ENCODE measurements at regions not wholly inside any gene's neighbourhood (a gene's known extent, or its start where the extent isn't known, plus 50 kb on each side); places are given as distances from the start of the nearest gene placed in this dataset.

DNA sequence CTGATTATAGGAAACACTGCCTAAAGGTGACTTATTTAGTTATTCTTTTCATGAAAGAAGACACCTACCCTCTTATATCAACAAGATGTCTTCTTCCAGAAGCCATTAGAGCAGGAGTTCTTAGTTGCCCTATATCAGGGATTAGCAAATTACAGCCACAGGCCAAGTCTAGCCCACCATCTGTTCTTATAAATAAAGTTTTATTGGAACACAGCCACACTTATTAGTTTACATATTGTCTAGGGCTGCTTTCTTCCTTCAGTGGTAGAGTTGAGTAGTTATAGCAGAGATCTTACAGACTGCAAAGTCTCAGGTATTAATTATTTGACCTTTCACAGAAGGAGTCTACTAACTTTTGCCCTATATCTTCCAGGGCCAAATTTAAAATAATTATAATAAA is 157.2 kb upstream of the NOCT start:
- DNase-seq (ENCODE audit: low spot score) = no peak

DNA sequence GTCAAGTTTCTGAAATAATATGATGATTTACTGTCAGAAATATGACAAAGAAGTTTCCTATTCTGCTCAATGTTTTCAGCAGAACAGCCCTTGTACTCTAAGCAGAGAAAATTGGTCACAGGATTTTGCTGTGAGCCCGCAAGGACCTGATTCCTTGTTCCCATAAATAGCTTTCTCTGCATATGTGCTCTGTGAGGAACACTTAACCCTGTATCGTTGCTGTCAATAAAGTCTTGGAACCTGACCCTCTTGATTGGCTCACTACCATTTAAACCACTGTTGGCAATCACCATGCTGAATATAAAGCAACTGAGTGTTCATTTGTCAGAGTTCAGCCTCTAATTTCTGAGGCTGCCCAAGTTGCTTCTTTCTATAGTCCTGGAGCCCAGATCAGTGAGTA is 158.2 kb upstream of the NOCT start:
- no peak for DNase-seq (ENCODE audit: low spot score)

DNA sequence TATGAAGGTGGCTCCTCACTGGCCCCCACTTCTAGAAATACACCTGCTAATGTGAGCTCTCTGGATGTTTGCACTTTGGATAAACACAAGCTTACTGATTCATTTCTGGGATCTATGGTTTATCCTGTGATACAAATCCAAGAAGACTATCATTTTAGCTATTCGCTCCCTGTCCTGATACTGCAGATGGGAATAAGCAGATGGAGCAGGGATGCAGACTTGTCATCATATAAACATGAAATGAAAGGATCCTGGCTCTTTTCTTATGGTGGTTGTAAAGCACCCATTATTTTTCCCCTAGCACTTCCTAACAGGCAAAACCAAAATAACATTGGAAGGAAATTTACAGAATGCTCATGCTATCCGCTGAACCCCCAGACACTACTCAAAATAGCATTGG is 162.9 kb upstream of the NOCT start:
- DNase-seq (ENCODE audit: low spot score) = no peak

DNA sequence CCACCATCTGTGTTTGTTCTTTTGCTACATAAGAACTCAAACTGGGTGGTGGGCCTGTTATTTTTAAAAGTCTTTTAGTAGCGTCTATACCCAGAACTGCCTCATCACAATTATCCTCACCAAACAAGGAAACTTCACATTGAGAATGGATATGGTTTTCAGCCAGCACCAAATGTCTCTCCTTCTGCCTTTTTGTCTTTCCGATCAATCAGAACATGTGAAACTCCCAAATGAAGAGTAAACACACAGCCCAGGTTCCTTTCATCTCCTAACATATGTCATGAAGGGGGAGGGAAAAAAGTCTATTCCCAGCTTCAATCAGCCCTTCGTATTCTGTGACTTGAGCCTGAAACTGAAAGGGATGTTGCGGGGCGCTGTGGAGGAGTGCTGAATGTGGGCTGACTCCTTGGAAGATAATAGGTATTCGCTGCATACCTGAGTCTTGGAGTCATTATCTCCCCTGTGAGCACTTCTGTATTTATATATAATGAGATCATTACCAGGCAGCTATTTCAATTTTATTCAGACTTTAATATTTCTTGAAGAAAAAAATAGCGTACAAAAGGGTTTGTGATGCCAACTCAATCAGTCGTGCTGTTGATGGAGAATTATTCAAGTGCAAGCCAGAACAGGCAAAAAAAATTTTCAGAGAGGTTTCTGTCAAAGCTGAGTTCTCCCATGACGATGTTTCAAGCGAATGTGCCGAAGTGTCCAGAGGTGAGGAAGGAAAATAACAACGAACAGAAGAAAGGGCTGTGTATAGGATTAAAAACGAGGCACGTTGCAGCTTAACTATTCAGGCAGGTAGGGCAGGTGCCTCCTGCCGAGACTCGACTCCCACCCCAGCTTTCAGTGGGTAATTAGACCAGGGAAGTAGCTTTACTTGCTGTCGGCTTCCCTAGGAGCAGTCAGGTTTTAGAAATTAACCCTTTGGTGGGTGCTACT is 163.9 kb upstream of the NOCT start:
- DNase-seq (ENCODE audit: low spot score) = no peak

DNA sequence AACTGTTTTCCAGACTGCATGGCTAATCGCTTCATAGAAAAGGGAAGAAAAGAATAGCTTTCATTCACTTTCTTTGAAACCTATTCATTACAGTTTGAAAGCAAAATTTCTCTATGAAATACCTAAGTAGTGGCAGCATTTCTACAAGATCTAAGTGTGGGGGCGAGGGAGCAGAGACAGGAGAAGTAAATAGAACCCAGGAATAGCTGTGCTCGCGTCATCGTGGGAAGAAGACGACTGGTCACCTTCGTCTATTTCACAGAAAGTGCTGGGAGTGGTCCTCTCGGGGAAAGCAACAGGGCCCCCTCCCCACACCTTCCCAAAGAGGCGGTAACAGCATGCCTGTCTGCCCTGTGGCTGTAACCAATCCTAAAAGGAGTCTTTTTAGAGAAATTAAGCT is 169.9 kb upstream of the NOCT start:
- no peak for DNase-seq (ENCODE audit: low spot score)

DNA sequence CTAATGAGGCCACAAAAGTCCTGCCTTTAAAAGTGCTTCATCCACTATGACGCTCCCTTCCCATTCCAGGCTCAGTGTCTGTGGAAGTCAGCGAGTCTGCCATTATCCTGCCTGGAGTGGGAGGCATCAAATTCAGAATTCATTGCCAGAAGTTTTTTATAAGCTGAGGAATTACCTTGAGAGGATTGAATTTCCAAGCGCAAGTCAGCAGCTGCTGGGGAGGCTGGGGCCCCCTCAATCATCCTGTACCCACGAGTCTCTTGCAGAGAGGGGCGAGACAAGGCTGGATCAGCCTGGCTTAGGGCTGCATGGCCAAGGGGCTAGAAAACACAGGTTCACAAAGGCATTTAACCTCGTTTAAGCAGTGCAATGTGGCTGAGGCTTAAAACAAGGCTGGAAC is 170.5 kb upstream of the NOCT start:
- no peak for DNase-seq (ENCODE audit: low spot score)

DNA sequence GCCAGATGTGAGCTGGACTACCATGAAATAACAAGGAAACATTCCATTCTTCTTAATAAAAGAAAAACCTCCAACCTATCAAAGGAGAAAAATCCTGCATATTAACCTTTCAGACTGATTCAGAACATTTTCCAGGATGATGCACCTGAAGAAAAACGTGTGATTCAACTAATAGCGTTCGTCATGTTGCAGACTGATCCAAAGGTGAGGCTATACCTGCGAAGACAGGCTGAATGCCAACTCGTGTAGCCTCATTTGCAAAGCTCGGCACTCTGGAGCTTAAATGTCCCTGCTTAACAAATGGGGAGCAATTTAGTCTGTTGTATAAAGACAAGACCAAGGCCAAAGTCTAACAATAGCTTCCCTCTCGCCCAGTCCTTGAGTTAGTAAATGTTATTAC is 172.0 kb upstream of the NOCT start:
- no peak for DNase-seq (ENCODE audit: low spot score)

DNA sequence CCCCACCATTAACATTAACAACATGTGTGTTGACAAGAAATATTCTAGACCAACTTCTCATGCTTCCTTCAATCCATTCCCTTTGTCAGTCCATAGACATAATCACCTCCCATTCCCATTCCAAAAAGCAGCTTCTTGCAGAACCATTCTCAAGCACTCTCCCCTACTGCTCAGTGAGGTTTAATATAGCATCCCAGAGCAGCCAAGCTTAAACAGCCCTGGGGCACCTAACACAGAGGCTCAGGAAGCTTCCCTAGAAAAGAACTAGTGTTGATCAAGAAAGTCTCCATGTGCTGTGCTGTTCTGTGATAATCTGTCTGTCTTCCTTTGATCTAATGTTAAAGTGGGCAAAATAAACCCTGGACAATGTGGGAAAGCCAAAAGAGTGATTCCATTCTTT is 174.2 kb upstream of the NOCT start:
- no peak for DNase-seq (ENCODE audit: low spot score)

DNA sequence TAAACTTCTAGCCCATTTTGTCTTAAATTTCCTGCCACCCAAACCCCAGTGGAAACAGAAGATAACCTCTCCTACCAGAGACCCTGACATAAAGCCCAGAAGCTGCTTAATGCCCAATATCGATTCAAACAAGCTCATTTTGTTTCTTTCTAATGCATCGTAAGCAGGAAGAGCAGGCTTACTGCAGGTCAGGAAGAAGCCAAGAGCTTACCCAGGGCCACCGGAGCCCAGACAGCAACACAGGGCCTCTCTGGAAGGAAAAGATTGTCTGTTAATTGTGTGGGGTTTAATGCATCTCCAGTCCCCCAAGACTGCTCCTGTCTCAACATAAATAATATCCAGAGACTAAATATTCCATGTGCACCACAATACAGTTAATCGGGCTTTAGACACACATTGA is 177.3 kb upstream of the NOCT start:
- DNase-seq (ENCODE audit: low spot score) = no peak

DNA sequence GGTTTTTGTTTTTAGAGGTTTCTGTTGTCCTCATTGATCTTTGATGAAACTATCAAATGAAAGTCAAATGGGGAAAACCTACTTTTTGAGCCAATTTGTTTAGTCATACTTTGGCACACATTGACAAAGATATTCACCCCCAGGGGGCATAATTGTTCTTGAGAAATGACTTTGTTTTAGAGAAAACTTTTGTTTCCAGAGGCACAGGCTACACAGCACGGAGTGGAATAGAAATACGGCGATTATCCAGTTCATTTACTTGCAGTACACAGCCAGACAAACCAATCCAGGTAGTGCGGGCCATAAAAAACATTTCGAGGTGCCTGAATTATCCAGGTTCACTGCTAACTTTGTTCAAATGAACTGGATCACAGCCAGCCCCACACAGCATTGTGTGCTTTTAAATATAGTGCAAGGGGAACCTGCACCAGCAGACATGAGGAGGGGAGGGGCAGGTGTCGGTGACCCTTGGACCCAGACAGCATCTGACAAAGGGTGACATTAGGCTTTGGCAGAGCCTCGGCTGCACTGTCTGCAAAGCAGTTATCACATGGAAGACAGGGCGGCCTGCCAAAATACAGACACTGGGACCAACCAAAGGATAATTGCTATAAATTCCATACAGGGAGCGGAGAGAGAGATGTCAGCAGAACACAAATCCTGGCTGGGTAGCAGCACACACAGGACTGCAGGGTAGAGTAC is 179.6 kb upstream of the NOCT start:
- no peak for DNase-seq (ENCODE audit: low spot score)

DNA sequence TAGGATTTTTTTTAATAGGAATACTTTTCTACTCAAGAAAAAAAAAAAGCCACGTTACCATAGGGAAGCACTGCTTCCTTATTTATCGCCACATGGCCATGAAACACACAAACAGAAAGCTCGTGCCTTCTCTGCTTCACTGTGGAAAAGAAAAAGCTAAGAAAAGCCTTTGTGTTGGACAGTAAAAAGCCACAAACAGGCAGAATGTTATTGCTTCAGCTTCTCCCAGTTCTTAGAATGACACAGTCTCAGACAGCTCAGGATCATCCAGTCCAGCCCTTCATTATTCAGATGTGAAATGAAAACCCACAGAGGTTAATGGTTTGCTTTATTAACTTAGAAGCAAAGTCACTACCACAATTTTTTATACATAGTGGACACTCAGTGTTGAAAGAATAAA is 181.6 kb upstream of the NOCT start:
- DNase-seq (ENCODE audit: low spot score) = no peak

DNA sequence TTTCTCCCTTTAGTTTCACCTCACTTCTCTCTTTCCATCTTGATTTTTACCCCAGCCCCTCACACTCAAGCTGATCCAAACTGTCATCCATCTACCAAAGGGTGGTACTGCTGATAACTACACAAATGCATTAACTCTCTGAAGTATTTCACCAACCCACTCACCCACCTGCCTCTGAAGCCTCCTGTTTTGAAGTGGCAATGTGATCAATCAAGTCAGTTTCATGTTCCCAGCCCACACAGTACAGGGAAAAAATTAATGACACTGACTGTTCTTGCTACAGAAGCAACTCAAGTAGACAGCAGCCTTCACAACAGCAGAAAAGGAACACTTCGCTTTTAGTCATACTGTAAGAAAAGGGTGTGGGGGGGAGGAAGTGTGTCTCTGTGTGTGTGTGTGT is 183.0 kb upstream of the NOCT start:
- DNase-seq (ENCODE audit: low spot score) = no peak

DNA sequence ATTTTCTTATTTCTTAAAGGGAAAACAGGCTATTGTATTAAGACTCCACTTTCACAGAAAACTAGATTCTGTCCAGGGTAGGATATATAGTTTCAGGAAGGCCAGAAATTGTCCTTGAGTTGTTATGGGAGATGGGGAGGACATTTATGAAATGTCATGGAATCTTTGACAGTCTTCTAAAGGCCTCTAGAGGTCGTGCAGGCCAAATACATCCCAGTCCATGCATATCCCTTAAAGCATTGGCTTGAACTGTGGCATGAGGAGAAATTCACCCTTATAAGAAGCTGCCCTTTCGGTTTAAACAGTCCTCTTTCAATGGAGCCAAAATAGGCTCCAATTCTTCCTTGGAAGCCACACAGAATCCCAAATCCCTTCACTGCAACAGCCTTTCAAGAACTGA is 183.6 kb upstream of the NOCT start:
- no peak for DNase-seq (ENCODE audit: low spot score)

DNA sequence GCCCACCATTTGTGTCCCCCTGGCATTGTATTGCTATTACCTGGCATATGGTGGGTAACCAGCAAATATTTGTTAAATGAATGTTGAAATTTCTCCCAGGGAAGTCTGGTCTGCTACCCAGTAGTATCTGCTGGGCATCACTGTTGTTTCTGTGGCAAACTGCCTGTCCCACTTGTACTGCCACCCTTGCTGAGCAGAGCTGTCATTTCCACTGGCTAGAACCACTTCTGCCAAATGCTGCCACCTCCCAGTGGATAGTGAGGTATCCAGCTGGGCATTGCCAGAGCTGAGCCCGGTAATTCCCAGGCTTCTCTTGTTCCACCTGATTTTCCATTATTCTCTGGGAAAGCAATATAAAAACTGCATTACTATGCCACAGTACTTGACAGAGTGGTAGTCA is 186.7 kb upstream of the NOCT start:
- DNase-seq (ENCODE audit: low spot score) = no peak

DNA sequence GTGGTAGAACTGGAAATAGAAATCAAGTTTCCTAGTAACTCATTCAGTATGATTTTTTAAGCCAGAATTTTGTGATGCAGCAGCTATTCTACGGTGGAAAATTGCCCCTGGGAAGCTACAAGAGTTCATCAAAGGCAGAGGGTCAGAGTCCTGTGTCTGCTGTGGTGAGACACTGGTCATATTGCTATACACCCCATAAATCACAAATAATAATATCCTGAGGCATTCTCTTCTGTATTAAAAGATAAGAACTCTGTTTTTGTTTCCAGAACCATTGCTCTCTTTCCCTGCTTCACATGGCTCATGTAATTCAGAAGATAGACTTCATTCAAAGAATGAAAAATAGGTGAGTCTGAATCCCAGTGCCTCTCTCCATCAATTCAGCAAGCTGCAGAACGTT is 188.8 kb upstream of the NOCT start:
- DNase-seq (ENCODE audit: low spot score) = no peak

DNA sequence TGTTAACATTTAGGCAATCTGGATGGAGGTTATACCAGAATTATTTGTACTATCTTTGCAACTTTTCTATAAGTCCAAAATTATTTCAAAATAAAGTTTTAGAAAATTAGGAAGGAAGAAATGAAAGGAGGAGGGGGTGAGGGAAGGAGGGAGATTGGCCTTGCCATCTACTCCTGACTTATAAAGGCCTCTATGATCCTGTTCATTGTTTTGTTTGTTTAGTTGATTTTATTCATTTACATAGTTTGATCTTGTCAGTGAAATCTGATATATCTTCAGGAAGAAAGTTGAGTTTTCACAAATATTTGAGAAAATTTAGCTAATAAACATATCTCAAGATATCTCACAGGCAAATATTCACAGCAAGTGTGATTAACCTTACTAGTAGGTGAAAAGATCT is 189.3 kb upstream of the NOCT start:
- no peak for DNase-seq (ENCODE audit: low spot score)

DNA sequence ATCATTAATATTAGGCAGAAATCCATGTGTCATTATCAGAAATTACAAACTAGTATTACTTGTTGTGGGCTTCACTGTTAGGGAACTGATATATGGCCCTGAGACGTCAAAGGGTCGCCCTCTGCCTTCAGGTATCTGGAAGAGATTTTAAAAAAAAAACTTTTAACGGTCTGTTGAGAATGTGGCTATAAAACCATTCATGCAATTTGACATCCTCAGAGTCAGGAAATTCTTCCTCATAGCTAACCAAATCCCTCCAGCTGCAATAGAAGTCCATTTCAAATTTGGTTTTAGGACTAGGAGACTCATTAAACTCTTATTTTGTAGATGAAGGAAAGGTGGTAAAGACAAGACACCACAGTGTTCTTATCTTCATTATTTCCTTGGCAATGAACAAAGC is 194.2 kb upstream of the NOCT start:
- no peak for DNase-seq (ENCODE audit: low spot score)

DNA sequence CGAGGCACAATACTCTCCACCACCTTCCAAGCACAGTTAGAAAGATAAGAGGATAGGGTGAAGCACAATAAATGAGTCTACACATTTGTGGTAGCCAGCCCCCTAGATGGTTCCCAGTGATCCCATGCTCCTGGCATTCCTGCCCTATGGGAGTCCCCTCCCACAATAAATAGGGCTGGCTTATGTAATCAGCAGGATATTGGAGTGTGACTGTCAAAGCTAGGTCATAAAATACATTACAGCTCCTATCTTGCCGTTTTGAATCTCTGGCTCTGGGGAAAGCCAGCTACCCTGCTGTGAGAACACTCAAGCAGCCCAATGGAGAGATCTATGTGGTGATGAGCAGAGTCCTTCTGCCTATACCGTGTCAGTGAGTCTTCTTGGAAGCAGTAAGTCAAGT is 198.7 kb upstream of the NOCT start:
- DNase-seq (ENCODE audit: low spot score) = no peak

DNA sequence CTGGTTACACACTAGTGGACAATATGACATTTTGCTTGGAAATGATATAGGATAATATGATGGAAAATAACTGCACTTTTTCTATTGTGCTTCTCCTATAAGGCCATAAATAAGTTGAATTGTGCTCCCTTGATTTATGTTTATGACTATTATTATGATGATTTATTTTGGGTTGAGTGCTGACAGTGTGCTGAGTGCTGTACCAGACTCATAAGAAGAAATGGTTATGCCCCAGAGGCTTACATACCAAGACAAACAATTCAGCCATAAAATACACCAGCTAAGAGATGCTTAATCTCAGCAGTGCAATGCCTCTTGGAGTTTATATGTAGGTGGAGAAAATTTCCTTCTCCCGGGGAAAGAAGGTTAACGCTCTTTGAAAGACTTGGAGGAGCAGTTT is 199.8 kb upstream of the NOCT start:
- DNase-seq (ENCODE audit: low spot score) = no peak

DNA sequence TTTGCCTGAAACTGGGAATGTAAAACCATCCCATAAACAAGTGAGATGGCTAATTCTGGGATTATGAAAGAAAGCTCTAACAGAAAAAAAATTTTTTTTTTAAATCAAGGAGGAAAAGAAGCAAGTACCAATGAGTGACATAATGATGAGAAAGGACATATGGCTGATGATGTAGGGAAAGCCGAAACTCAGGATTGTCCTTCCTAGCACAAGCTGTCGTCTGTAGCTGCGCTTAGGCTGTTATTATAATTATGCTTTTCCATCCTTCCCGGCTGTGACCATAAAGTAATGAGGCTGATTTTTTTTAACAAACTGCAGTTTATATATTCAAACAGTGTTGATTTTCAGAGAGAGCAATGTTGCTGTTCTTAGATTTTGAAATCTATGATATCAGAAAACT is 209.8 kb upstream of the NOCT start:
- no peak for DNase-seq (ENCODE audit: low spot score)

DNA sequence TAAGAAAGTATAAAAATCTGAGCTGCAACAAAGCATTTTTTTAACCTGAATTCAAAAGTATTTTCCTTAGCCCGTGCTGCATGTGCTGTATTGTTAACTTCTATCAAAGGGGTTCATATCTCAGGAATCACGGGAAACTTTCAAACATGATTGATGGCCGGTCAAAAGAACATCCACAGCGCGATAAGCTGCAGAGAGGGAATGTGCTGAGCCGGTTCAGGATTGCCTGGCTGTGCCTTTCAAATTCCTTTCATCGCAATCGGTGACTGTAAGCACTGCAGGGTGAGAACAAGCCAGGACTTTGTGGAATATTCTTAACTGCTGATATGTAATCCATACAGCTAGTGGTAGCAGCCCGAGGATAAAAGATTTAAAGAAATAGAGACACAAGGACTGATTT is 210.9 kb upstream of the NOCT start:
- DNase-seq (ENCODE audit: low spot score) = no peak

DNA sequence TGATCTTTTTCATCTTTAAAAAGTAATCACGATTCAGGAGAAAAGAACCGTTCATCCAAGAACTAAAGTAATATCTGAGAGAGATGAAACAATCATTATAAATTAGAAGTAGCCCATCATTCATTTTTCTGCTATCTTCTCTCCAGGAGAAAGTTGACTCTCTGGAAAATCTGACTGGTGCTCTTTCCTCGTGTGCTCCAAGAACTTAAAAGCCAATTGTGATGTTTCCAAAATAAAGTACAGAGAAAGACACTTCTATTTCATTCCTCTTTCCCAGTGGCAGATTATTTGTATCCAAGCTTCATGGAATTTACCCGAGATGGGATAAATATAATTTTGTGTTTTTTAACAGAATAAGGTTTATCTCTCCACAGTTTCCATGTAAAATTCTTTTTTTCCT is 212.5 kb upstream of the NOCT start:
- no peak for DNase-seq (ENCODE audit: low spot score)

DNA sequence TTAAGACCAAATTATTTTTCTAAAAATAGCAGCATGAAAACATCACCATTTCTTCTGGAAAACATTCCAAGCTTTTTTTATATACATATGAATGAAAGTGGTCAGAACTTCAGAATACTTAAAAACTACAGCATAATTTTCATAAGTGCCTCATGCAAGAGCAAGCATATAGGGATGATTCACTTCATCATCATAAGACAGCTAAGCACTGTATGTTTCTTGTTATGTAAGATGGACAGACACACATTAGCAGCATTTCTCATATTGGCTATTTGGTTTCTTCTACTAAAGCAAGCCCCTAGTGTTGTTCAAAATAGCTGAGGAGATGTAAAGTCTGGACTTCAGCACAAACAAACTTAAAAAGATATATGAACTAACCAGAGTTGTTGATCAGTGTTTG is 213.1 kb upstream of the NOCT start:
- no peak for DNase-seq (ENCODE audit: low spot score)

DNA sequence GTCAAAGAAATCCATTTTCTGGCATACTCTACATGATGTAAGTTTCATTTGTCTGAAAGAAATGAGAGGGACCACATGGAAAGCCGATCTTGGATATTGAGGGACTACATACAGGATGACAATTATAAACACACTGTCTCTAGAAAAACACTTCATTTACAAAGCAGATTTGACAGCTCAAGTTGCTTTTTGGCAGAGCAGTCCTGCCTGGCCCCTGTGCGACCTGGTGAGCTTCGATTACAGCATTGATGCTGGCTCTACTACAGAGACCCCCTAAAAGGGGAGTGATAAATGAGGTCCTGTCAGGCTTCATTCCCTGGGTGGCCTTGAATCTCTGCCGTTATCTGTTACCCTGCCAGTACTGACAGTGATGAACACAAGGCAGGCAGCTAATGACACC is 215.2 kb upstream of the NOCT start:
- no peak for DNase-seq (ENCODE audit: low spot score)
